ENCODE measurements at regions not wholly inside any gene's neighbourhood (a gene's known extent, or its start where the extent isn't known, plus 50 kb on each side); places are given as distances from the start of the nearest gene placed in this dataset.
A peak's percentile ranks its signal among the peaks of the same experiment; 100 is the strongest.

GRCh38 chr2:54396107-54396506, 60.0 kb upstream of the SPTBN1 start:
- WGBS, 2 donors: 79 to 84% methylated on average over 7 of the region's 7 CpGs
- Histone ChIP-seq H3K4me1 (peaks cover 0 to 4% (median 1%) of the 10 kb centered on the region in 4 donors), H3K27ac (no peak overlapping the region), H3K9me3 (no peaks in the 10 kb centered on the region), H3K36me3 (no peaks in the 10 kb centered on the region), H3K4me3 (no peak overlapping the region), H3K27me3 (no peaks in the 10 kb centered on the region)
- DNase-seq (ENCODE audit: low spot score in 2 of 2): no peak
- TF ChIP-seq EP300 (IDR thresholded peaks at IDR 0.05) (no peak), CTCF (IDR thresholded peaks at IDR 0.05) (no peak)

- WGBS, 2 donors: 97 to 98% methylated on average over 6 of the region's 6 CpGs
- no peak overlapping the region for H3K4me3 ChIP-seq
Measured at GRCh38 chr2:54396798-54397197, 59.3 kb upstream of the SPTBN1 start.

GRCh38 chr2:54397426-54397825, 58.7 kb upstream of the SPTBN1 start:
- TF ChIP-seq CTCF (IDR thresholded peaks at IDR 0.05) (no peak), EP300 (IDR thresholded peaks at IDR 0.05) (no peak), POLR2A (IDR thresholded peaks at IDR 0.05) (no peak)
- WGBS, 2 donors: 67% methylated on average over 2 of the region's 2 CpGs
- peaks cover 0 to 15% (median under 1%) of the 10 kb centered on the region in 4 donors for H3K4me1 ChIP-seq
- no peaks in the 10 kb centered on the region for H3K27me3 ChIP-seq
- H3K36me3 ChIP-seq: no peaks in the 10 kb centered on the region
- no peak overlapping the region for H3K27ac ChIP-seq
- no peak overlapping the region for H3K4me3 ChIP-seq
- no peaks in the 10 kb centered on the region for H3K9me3 ChIP-seq
- no peak for DNase-seq (ENCODE audit: low spot score in 2 of 2)

More at GRCh38 chr2:54396798-54397197, 59.3 kb upstream of the SPTBN1 start:
- Histone ChIP-seq H3K9me3 (no peaks in the 10 kb centered on the region), H3K4me1 (peaks cover 0 to 9% (median 0%) of the 10 kb centered on the region in 4 donors), H3K27me3 (no peaks in the 10 kb centered on the region), H3K36me3 (no peaks in the 10 kb centered on the region), H3K27ac (no peak overlapping the region)
- TF ChIP-seq EP300 (IDR thresholded peaks at IDR 0.05) (no peak), POLR2A (IDR thresholded peaks at IDR 0.05) (no peak), CTCF (IDR thresholded peaks at IDR 0.05) (no peak)
- DNase-seq (ENCODE audit: low spot score in 2 of 2): no peak

GRCh38 chr2:54401554-54401953, 54.6 kb upstream of the SPTBN1 start:
- Histone ChIP-seq H3K36me3 (no peaks in the 10 kb centered on the region), H3K9me3 (no peaks in the 10 kb centered on the region), H3K27me3 (no peaks in the 10 kb centered on the region), H3K4me3 (no peak overlapping the region), H3K4me1 (peaks cover 0 to 31% (median 8%) of the 10 kb centered on the region in 4 donors), H3K27ac (peak overlapping the region; percentile 15 to 77 (median 54))
- DNase-seq (ENCODE audit: low spot score in 2 of 2): no peak
- TF ChIP-seq POLR2A (IDR thresholded peaks at IDR 0.05): no peak
- no peak for TF ChIP-seq EP300 (IDR thresholded peaks at IDR 0.05)
- no peak for TF ChIP-seq CTCF (IDR thresholded peaks at IDR 0.05)

- H3K27ac ChIP-seq: peak overlapping the region; percentile 15 to 77 (median 54)
- H3K36me3 ChIP-seq: no peaks in the 10 kb centered on the region
- peaks cover 0 to 31% (median 8%) of the 10 kb centered on the region in 4 donors for H3K4me1 ChIP-seq
- no peak for TF ChIP-seq CTCF (IDR thresholded peaks at IDR 0.05)
- peak in 1 of 2 donors; percentile 62 for TF ChIP-seq EP300 (IDR thresholded peaks at IDR 0.05)
- TF ChIP-seq POLR2A (IDR thresholded peaks at IDR 0.05): no peak
- H3K4me3 ChIP-seq: no peak overlapping the region
- peak; percentile 26 to 38 for DNase-seq (ENCODE audit: low spot score in 2 of 2)
- WGBS, 2 donors: 58% methylated on average over 5 of the region's 5 CpGs
- H3K27me3 ChIP-seq: no peaks in the 10 kb centered on the region
- no peaks in the 10 kb centered on the region for H3K9me3 ChIP-seq
Measured at GRCh38 chr2:54402350-54402749, 53.8 kb upstream of the SPTBN1 start.

All from tibial nerve (tissue), 4 donors.